ENCODE measurements at regions not wholly inside any gene's neighbourhood (a gene's known extent, or its start where the extent isn't known, plus 50 kb on each side); places are given as distances from the start of the nearest gene placed in this dataset.

DNA sequence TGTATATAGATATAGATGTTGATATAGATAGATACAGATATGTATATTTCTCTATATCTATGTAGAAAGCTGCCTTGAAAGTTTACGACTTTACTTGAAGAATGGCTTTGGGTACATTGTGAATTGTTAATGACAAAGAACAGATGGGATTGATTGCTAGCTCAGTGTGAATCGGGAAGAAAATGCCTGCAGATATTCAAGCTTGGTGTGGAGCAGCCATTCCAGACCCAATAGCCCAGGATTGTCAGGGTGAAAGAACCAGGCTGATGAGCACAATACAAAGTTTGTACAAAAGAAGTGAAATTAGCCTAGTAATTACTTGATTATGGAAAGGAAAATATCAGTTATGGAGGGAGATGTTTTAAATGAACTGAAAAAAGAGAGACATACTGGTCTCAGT, 946.2 kb downstream of the STPG2 start:
- Histone ChIP-seq H3K9me3 (ENCODE audit: control insufficient read depth, insufficient read depth, low read length) (peaks cover 7% of the 10 kb centered on the region), H2BK15ac (ENCODE audit: low read depth, low read length) (no peak overlapping the region), H3K36me3 (ENCODE audit: control insufficient read depth, insufficient read depth, low read length) (no peaks in the 10 kb centered on the region), H4K8ac (ENCODE audit: low read depth in 2 of 2, low read length in 2 of 2) (no peak overlapping the region), H3K9me1 (ENCODE audit: insufficient read depth, low read length) (no peaks in the 10 kb centered on the region), H2AK5ac (ENCODE audit: low read depth, low read length) (no peak overlapping the region), H2BK120ac (ENCODE audit: low read depth, low read length) (no peak overlapping the region), H3K9ac (ENCODE audit: low read depth, low read length) (no peak overlapping the region), H3K23ac (ENCODE audit: low read depth, low read length) (no peak overlapping the region), H3K79me1 (ENCODE audit: low read depth in 1 of 2, low read length in 2 of 2) (no peaks in the 10 kb centered on the region), H2AFZ (replicated peaks; ENCODE audit: low read length, poor library complexity) (no peak overlapping the region), H4K91ac (ENCODE audit: insufficient read depth, low read depth, low read length) (no peak overlapping the region), H3K27ac (ENCODE audit: insufficient read depth, low read length) (no peak overlapping the region), H4K5ac (ENCODE audit: low read depth, low read length) (no peak overlapping the region), H3K14ac (replicated peaks; ENCODE audit: low read depth, low read length) (no peak overlapping the region), H3K4me3 (ENCODE audit: insufficient read depth, low read depth, low read length) (no peak overlapping the region), H2AK9ac (replicated peaks; ENCODE audit: low read depth, low read length, poor library complexity) (no peak overlapping the region), H3K4me2 (ENCODE audit: low read depth, low read length) (no peak overlapping the region), H3K4ac (ENCODE audit: low read depth, low read length) (no peak overlapping the region), H2BK20ac (ENCODE audit: low read depth, low read length) (no peak overlapping the region), H3K27me3 (ENCODE audit: control insufficient read depth, insufficient read depth, low read length) (no peaks in the 10 kb centered on the region), H3K4me1 (ENCODE audit: control insufficient read depth, insufficient read depth, low read length) (no peaks in the 10 kb centered on the region), H4K20me1 (ENCODE audit: insufficient read depth, low read length) (no peaks in the 10 kb centered on the region), H3K18ac (ENCODE audit: low read depth, low read length) (no peak overlapping the region), H3K56ac (ENCODE audit: extremely low read depth, insufficient read depth, low read length) (no peak overlapping the region), H2BK5ac (ENCODE audit: low read depth, low read length, poor library complexity, severe bottlenecking) (no peak overlapping the region)
- ChIA-PET POLR2A (ENCODE audit: unreplicated experiment) (no interaction called here), CTCF (no interaction called here)
- WGBS, 2 experiments (ENCODE audit: extremely low coverage in 2 of 2, insufficient read length in 1 of 2) = 20% methylated on average over 1 of the region's 2 CpGs; no CpG with 5 or more reads in 1 of the 2 experiments
- ATAC-seq (ENCODE audit: low read depth) (no peak), DNase-seq (no peak)
- no TSS peak for BruUV-seq (replicated peaks)
- in situ Hi-C loops (cut with MboI; ENCODE audit: low sequenced_read_pairs) (no loop called here), intact Hi-C loops (cut with micrococcal nuclease) (no loop called here), dilution Hi-C loops (cut with HindIII; ENCODE audit: low sequenced_read_pairs, unreplicated experiment) (no loop called here)
- TF ChIP-seq POLR2A (IDR thresholded peaks at IDR 0.05; ENCODE audit: low read depth, low read length) (no peak), RCOR1 (IDR thresholded peaks at IDR 0.05; ENCODE audit: insufficient replicate concordance, low read length) (no peak), RAD21 (IDR thresholded peaks at IDR 0.05; ENCODE audit: low read length) (no peak)
- TF ChIP-seq, protein P1, sequence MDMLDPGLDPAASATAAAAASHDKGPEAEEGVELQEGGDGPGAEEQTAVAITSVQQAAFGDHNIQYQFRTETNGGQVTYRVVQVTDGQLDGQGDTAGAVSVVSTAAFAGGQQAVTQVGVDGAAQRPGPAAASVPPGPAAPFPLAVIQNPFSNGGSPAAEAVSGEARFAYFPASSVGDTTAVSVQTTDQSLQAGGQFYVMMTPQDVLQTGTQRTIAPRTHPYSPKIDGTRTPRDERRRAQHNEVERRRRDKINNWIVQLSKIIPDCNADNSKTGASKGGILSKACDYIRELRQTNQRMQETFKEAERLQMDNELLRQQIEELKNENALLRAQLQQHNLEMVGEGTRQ (IDR thresholded peaks at IDR 0.05; ENCODE audit: low read depth, low read length) = no peak
